ENCODE measurements at regions not wholly inside any gene's neighbourhood (a gene's known extent, or its start where the extent isn't known, plus 50 kb on each side); places are given as distances from the start of the nearest gene placed in this dataset.

GRCh38 chr6:20279051-20279450 is 66.8 kb upstream of the MBOAT1 start:
- Histone ChIP-seq H3K27me3 (ENCODE audit: insufficient read depth, low read length) (no peaks in the 10 kb centered on the region), H4K20me1 (ENCODE audit: insufficient read depth, low read length) (no peaks in the 10 kb centered on the region), H3K9me2 (ENCODE audit: low read depth, low read length) (no peaks in the 10 kb centered on the region), H3K27ac (ENCODE audit: low read depth, low read length, poor library complexity, severe bottlenecking) (no peak overlapping the region), H3F3A (ENCODE audit: insufficient read depth, low read length) (no peaks in the 10 kb centered on the region), H3K36me3 (ENCODE audit: insufficient read depth, low read length) (no peaks in the 10 kb centered on the region), H3K79me2 (ENCODE audit: insufficient read depth, low read length) (no peaks in the 10 kb centered on the region), H3K4me2 (ENCODE audit: low read length) (no peak overlapping the region), H3K9me3 (ENCODE audit: low read length) (no peaks in the 10 kb centered on the region), H3K9ac (ENCODE audit: low read length) (no peak overlapping the region), H2AFZ (ENCODE audit: low read length) (no peak overlapping the region), H3K4me1 (ENCODE audit: insufficient read depth, low read length, severe bottlenecking) (no peaks in the 10 kb centered on the region), H3K4me3 (ENCODE audit: low read depth, low read length, poor library complexity, severe bottlenecking) (no peak overlapping the region)
- TF ChIP-seq EZH2 (IDR thresholded peaks at IDR 0.05; ENCODE audit: borderline replicate concordance, low read length) (no peak), CTCF (IDR thresholded peaks at IDR 0.05; ENCODE audit: low read length) (no peak)

- Histone ChIP-seq H3K9me2 (ENCODE audit: low read depth, low read length) (no peaks in the 10 kb centered on the region), H4K20me1 (ENCODE audit: insufficient read depth, low read length) (no peaks in the 10 kb centered on the region), H3K4me3 (ENCODE audit: low read depth, low read length, poor library complexity, severe bottlenecking) (no peak overlapping the region), H3F3A (ENCODE audit: insufficient read depth, low read length) (no peaks in the 10 kb centered on the region), H3K9ac (ENCODE audit: low read length) (no peak overlapping the region), H3K9me3 (ENCODE audit: low read length) (no peaks in the 10 kb centered on the region), H3K36me3 (ENCODE audit: insufficient read depth, low read length) (no peaks in the 10 kb centered on the region), H3K27me3 (ENCODE audit: insufficient read depth, low read length) (no peaks in the 10 kb centered on the region), H3K27ac (ENCODE audit: low read depth, low read length, poor library complexity, severe bottlenecking) (no peak overlapping the region), H3K4me2 (ENCODE audit: low read length) (no peak overlapping the region), H3K4me1 (ENCODE audit: insufficient read depth, low read length, severe bottlenecking) (no peaks in the 10 kb centered on the region), H2AFZ (ENCODE audit: low read length) (no peak overlapping the region), H3K79me2 (ENCODE audit: insufficient read depth, low read length) (no peaks in the 10 kb centered on the region)
- TF ChIP-seq CTCF (IDR thresholded peaks at IDR 0.05; ENCODE audit: low read length) (no peak), EZH2 (IDR thresholded peaks at IDR 0.05; ENCODE audit: borderline replicate concordance, low read length) (no peak)
Observed at GRCh38 chr6:20279608-20280287, 67.5 kb upstream of the MBOAT1 start.

GRCh38 chr6:20280288-20280621 is 68.0 kb upstream of the MBOAT1 start:
- no peaks in the 10 kb centered on the region for H3K9me2 ChIP-seq (ENCODE audit: low read depth, low read length)
- TF ChIP-seq EZH2 (IDR thresholded peaks at IDR 0.05; ENCODE audit: borderline replicate concordance, low read length) (no peak), CTCF (IDR thresholded peaks at IDR 0.05; ENCODE audit: low read length) (no peak)
- no peaks in the 10 kb centered on the region for H3K36me3 ChIP-seq (ENCODE audit: insufficient read depth, low read length)
- no peak overlapping the region for H2AFZ ChIP-seq (ENCODE audit: low read length)
- H3K79me2 ChIP-seq (ENCODE audit: insufficient read depth, low read length): no peaks in the 10 kb centered on the region
- peaks cover under 1% of the 10 kb centered on the region; the same call in 1 of the 2 replicates for H3K27me3 ChIP-seq (ENCODE audit: insufficient read depth, low read length)
- no peaks in the 10 kb centered on the region for H3K9me3 ChIP-seq (ENCODE audit: low read length)
- no peak overlapping the region for H3K4me3 ChIP-seq (ENCODE audit: low read depth, low read length, poor library complexity, severe bottlenecking)
- no peaks in the 10 kb centered on the region for H3F3A ChIP-seq (ENCODE audit: insufficient read depth, low read length)
- no peaks in the 10 kb centered on the region for H4K20me1 ChIP-seq (ENCODE audit: insufficient read depth, low read length)
- no peak overlapping the region for H3K9ac ChIP-seq (ENCODE audit: low read length)
- no peak overlapping the region for H3K4me2 ChIP-seq (ENCODE audit: low read length)
- H3K4me1 ChIP-seq (ENCODE audit: insufficient read depth, low read length, severe bottlenecking): no peaks in the 10 kb centered on the region
- no peak overlapping the region for H3K27ac ChIP-seq (ENCODE audit: low read depth, low read length, poor library complexity, severe bottlenecking)
